GM12873 (cell line): ENCODE measurements at regions not wholly inside any gene's neighbourhood (a gene's known extent, or its start where the extent isn't known, plus 50 kb on each side); places are given as distances from the start of the nearest gene placed in this dataset.

ENCODE experiments used
- CTCF ChIP-seq: IDR thresholded peaks from 2 replicates; pipeline ENCODE4 v1.5.1; 2012; ENCODE audit warnings: low read depth, mild to moderate bottlenecking, moderate library complexity, low read length, control low read depth; ENCODE audit not compliant: insufficient read depth; ENCODE audit errors: missing control alignments

- no peak for TF ChIP-seq CTCF
Observed at GRCh38 chr16:61050547-61050946, 985.7 kb downstream of the CDH8 start.

GRCh38 chr16:61045931-61046330 lies 990.3 kb downstream of the CDH8 start:
- no peak for TF ChIP-seq CTCF

- no peak for TF ChIP-seq CTCF
Observed at GRCh38 chr16:61042737-61043136, 993.5 kb downstream of the CDH8 start.

- no peak for TF ChIP-seq CTCF
Observed at GRCh38 chr16:61030616-61031015, 1005.6 kb downstream of the CDH8 start.

- no peak for TF ChIP-seq CTCF
Observed at GRCh38 chr16:61024180-61024900, 1011.9 kb downstream of the CDH8 start.

- TF ChIP-seq CTCF, result peak; percentile 21
Observed at GRCh38 chr16:61014869-61015268, 1021.4 kb downstream of the CDH8 start.

GRCh38 chr16:61007694-61008093 lies 1028.5 kb downstream of the CDH8 start:
- no peak for TF ChIP-seq CTCF

GRCh38 chr16:61005952-61006351 lies 1030.3 kb downstream of the CDH8 start:
- no peak for TF ChIP-seq CTCF
